ENCODE measurements at regions not wholly inside any gene's neighbourhood (a gene's known extent, or its start where the extent isn't known, plus 50 kb on each side); places are given as distances from the start of the nearest gene placed in this dataset.
A peak's percentile ranks its signal among the peaks of the same experiment; 100 is the strongest.

GRCh38 chr7:128153436-128153835 lies 87.6 kb upstream of the LEP start:
- no peaks in the 10 kb centered on the region for H3K4me1 ChIP-seq (ENCODE audit: control insufficient read depth, insufficient read depth, low read length)
- Mint-ChIP-seq H3K27me3 (ENCODE audit: insufficient read depth) (peaks cover 48% of the 10 kb centered on the region), H3K4me1 (peaks cover 14% of the 10 kb centered on the region), H3K36me3 (ENCODE audit: low read depth) (no peaks in the 10 kb centered on the region), H3K4me3 (no peak overlapping the region), H3K27ac (no peak overlapping the region), H3K9me3 (no peaks in the 10 kb centered on the region)
- no peak for DNase-seq
- no peaks in the 10 kb centered on the region for H3K9me3 ChIP-seq (ENCODE audit: control insufficient read depth, low read length)
- H3K9ac ChIP-seq (ENCODE audit: extremely low read depth, low read length, poor library complexity, severe bottlenecking), result no peak overlapping the region
- 91 to 94% methylated on average over 6 of the region's 6 CpGs for WGBS, 2 experiments (ENCODE audit: insufficient coverage in 1 of 2, insufficient read length in 1 of 2)
- no peak for TF ChIP-seq CTCF (conservative IDR thresholded peaks at IDR 0.05)
- no peak overlapping the region for H3K4me3 ChIP-seq (ENCODE audit: low read length)
- H3K27me3 ChIP-seq (ENCODE audit: control insufficient read depth, insufficient read depth, low read length, poor library complexity, severe bottlenecking), result peaks cover 24% of the 10 kb centered on the region
- no peak overlapping the region for H3K27ac ChIP-seq (ENCODE audit: low read depth, low read length)
- no peaks in the 10 kb centered on the region for H3K36me3 ChIP-seq (ENCODE audit: control insufficient read depth, insufficient read depth, low read length)

GRCh38 chr7:128154504-128154903 lies 86.6 kb upstream of the LEP start:
- Histone ChIP-seq H3K4me3 (ENCODE audit: low read length) (no peak overlapping the region), H3K27me3 (ENCODE audit: control insufficient read depth, insufficient read depth, low read length, poor library complexity, severe bottlenecking) (peaks cover 30% of the 10 kb centered on the region), H3K4me1 (ENCODE audit: control insufficient read depth, insufficient read depth, low read length) (no peaks in the 10 kb centered on the region), H3K27ac (ENCODE audit: low read depth, low read length) (peak overlapping the region; percentile 1), H3K9me3 (ENCODE audit: control insufficient read depth, low read length) (no peaks in the 10 kb centered on the region), H3K9ac (ENCODE audit: extremely low read depth, low read length, poor library complexity, severe bottlenecking) (no peak overlapping the region), H3K36me3 (ENCODE audit: control insufficient read depth, insufficient read depth, low read length) (no peaks in the 10 kb centered on the region)
- H3K27ac Mint-ChIP-seq, result no peak overlapping the region
- H3K27me3 Mint-ChIP-seq (ENCODE audit: insufficient read depth), result peaks cover 48% of the 10 kb centered on the region
- no peaks in the 10 kb centered on the region for H3K36me3 Mint-ChIP-seq (ENCODE audit: low read depth)
- peak; percentile 42 for TF ChIP-seq CTCF (conservative IDR thresholded peaks at IDR 0.05)
- H3K9me3 Mint-ChIP-seq, result no peaks in the 10 kb centered on the region
- 40 to 58% methylated on average over 1 of the region's 1 CpG for WGBS, 2 experiments (ENCODE audit: insufficient coverage in 1 of 2, insufficient read length in 1 of 2)
- peaks cover 14% of the 10 kb centered on the region for H3K4me1 Mint-ChIP-seq
- peak; percentile 38 for DNase-seq
- H3K4me3 Mint-ChIP-seq, result no peak overlapping the region

- no peak overlapping the region for H3K4me3 Mint-ChIP-seq
- Histone ChIP-seq H3K36me3 (ENCODE audit: control insufficient read depth, insufficient read depth, low read length) (no peaks in the 10 kb centered on the region), H3K9ac (ENCODE audit: extremely low read depth, low read length, poor library complexity, severe bottlenecking) (no peak overlapping the region), H3K27ac (ENCODE audit: low read depth, low read length) (no peak overlapping the region), H3K27me3 (ENCODE audit: control insufficient read depth, insufficient read depth, low read length, poor library complexity, severe bottlenecking) (peaks cover 34% of the 10 kb centered on the region), H3K4me1 (ENCODE audit: control insufficient read depth, insufficient read depth, low read length) (no peaks in the 10 kb centered on the region), H3K9me3 (ENCODE audit: control insufficient read depth, low read length) (no peaks in the 10 kb centered on the region), H3K4me3 (ENCODE audit: low read length) (no peak overlapping the region)
- H3K27ac Mint-ChIP-seq, result no peak overlapping the region
- no peak for TF ChIP-seq CTCF (conservative IDR thresholded peaks at IDR 0.05)
- DNase-seq, result peak; percentile 70
- no peaks in the 10 kb centered on the region for H3K36me3 Mint-ChIP-seq (ENCODE audit: low read depth)
- no peaks in the 10 kb centered on the region for H3K9me3 Mint-ChIP-seq
- WGBS, 2 experiments (ENCODE audit: insufficient coverage in 1 of 2, insufficient read length in 1 of 2), result 71 to 76% methylated on average over 11 to 12 of the region's 12 CpGs
- peaks cover 53% of the 10 kb centered on the region for H3K27me3 Mint-ChIP-seq (ENCODE audit: insufficient read depth)
- peaks cover 14% of the 10 kb centered on the region for H3K4me1 Mint-ChIP-seq
Observed at GRCh38 chr7:128155100-128155740, 85.9 kb upstream of the LEP start.

Measured in endodermal cell (in vitro differentiated cells).